Renal cortex interstitium (tissue), 11 donors: ENCODE measurements at regions not wholly inside any gene's neighbourhood (a gene's known extent, or its start where the extent isn't known, plus 50 kb on each side); places are given as distances from the start of the nearest gene placed in this dataset.

ENCODE experiments used
- DNase-seq, 11 donors: peaks; one replicate each; pipeline ENCODE4 v3.0.0-alpha.2; 2013; ENCODE audit warnings: low read depth in 9 of 11, low spot score in 4 of 11; ENCODE audit errors: extremely low read depth in 1 of 11

DNA sequence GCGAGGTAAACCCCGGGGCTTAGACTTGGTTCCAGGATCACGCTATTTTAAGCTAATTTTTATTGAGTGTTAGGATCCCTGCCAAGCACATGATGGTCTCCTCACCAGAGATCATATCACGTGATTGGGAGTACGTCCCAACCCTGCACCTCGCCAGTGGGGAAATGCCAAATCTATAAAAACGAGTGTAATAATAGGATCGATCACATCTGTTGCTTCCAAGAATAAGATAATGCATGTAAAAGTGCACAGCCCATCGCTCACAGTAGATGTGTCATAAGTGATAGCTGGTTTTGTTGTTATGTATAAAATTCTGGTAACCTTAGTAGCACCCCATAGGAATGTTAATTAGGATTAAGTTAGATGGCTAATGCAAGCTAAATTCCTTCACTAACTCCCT, 581.0 kb upstream of the TMEM132C start:
- DNase-seq: no peak

DNA sequence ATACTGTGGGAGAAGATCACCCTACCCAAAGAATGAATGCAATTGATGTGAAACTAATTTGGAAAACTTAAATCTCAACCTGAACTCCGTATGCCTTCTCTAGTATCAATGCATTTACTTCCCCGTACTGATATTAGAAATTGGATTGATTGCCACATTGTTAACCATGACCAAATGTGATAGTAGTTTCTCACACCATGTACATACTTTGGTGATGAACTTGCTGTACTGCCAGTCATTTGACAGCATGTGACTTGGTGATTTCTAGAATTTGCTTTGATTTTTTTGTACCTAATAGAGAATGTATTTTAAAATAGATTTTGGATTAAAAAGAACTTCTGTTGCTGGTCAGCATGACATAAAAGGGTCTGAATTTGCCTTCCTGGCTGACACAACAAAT, 579.8 kb upstream of the TMEM132C start:
- no peak for DNase-seq

- DNase-seq: no peak
Measured at GRCh38 chr12:127688906-127689428, 578.0 kb upstream of the TMEM132C start.

GRCh38 chr12:127690161-127690560, 576.8 kb upstream of the TMEM132C start:
- no peak for DNase-seq

GRCh38 chr12:127696963-127697362, 570.0 kb upstream of the TMEM132C start:
- DNase-seq: no peak

DNA sequence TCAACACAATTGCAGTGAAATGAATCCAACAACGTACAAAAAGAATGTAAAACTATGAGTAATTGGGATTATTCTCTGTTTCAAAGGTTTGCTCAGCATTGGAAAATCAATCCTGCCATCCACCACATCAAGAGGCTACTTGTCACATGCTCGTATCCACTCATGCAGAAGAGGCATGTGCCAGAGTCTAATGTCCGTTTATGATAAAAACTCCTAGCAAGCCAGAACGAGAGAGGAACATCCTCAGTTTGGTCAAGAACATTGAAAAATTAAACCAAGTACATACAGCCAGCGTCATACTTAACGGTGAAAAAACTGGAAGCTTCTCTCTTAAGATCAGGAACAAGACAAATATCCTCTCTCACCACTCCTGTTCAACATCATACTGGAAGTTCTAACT, 563.9 kb upstream of the TMEM132C start:
- DNase-seq: no peak

- no peak for DNase-seq
Measured at GRCh38 chr12:127711108-127711507, 555.9 kb upstream of the TMEM132C start.

GRCh38 chr12:127712561-127712960, 554.4 kb upstream of the TMEM132C start:
- DNase-seq: no peak

- no peak for DNase-seq
Measured at GRCh38 chr12:127716166-127716565, 550.8 kb upstream of the TMEM132C start.

- DNase-seq: no peak
Measured at GRCh38 chr12:127717278-127717677, 549.7 kb upstream of the TMEM132C start.

- no peak for DNase-seq
Measured at GRCh38 chr12:127720334-127720733, 546.6 kb upstream of the TMEM132C start.

- DNase-seq: no peak
Measured at GRCh38 chr12:127722611-127723010, 544.4 kb upstream of the TMEM132C start.

DNA sequence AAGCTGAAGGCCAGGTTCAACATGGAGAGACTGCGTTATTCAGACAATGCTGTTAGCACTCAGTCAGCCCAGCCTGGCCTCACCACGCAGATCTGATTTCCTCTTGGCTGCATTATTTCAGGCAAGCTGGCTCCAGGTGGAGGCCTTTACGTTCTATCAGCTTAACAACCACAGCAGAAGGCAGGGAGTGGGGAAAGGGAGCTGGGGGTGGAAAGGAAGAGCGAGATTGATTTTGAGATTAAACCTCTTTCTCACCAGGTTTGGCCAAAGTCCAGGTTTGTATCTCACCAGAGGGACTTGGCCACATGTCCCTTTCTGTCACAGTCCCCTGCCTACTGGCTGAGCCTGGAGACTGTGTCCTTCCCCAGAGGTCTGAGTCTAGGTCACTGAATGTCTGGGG, 543.7 kb upstream of the TMEM132C start:
- DNase-seq: no peak

GRCh38 chr12:127726671-127727315, 540.2 kb upstream of the TMEM132C start:
- DNase-seq: no peak

DNA sequence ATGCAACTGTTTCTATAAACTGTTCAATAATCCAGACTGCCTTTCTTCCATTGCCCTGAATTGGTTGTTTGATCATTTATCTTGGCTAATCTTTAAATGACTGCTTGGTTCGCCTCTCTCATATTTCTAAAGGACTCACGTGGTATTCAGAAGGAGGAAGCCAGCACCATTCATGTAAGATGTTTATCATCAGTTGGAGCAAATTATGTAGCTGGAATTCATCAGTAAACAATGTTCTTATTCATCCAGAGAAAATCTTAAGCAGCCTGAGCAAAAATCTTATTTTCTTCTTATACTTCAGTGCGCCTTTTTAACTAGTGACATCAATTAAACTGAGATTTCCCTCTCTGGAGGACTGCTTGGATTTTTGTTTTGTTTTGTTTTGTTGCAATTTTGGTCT, 538.7 kb upstream of the TMEM132C start:
- DNase-seq: no peak

DNA sequence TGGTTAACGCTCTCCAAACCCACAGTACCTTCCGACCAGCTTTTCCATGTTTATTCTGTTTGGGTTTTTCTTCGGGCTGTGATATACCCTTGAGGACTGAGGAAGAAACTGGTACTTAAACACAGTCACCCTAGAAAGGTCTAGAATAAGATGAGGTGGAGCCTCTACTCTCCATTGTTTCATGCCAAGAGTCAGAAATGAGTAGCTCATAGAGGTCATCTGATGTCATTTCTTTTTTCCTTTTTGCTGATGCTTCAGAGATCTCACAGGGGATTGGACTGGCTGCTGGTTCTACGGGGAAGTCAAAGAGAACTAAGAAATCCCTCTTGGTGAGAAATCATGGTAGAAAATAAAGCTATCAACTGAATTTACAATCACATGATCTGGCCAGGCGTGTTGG, 538.2 kb upstream of the TMEM132C start:
- no peak for DNase-seq

DNA sequence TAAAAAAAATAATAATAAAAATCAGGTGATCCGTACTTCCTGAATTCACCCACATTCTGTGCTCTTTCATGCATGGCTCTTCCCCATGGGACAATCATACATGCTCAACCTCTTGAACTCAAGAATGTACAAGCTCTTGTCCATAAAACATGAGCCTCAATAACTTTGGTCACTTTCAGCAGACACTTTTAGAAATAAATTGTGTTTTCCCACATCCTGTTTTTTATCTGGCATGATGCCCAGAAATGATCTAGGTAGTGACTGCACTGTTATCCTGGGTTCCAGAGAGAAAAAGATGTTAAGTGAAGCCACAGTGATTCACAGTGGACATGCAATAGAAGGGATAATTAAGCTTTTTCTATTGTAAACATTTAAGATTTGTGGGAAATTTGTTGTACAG, 537.6 kb upstream of the TMEM132C start:
- no peak for DNase-seq

DNA sequence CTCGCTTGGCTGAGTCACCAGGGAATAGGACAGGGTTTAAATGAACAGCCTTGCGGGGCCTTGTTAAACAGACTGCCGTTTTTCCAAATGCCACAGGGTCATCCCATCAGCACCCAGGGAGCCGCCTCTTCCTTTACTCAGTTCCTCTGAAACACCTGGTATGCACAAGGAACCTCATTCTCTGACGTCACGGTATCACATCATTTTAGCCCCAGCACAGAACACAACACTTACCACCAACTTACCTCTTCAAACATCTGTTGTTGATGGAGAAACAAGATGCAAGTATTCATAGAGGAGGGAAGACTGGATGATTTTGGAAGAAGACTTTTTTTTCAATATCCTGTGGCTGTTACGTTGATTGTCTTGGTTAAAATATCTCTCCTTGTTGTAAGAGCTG, 535.3 kb upstream of the TMEM132C start:
- no peak for DNase-seq

DNA sequence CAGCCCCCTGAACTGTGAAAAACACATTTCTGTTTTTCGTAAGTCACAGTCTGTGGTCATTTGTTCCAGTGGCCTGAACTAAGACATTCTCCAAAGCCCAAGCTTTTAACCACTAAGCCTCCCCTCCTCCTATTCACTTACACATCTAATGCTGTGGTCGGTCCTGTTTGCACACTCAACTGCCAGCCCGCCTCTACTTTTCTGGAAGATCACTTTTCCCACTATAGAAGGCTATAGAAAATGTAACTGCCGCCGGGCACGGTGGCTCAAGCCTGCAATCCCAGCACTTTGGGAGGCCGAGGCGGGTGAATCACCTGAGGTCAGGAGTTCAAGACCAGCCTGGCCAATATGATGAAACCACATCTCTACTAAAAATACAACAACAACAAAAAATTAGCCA, 524.7 kb upstream of the TMEM132C start:
- DNase-seq: no peak

DNA sequence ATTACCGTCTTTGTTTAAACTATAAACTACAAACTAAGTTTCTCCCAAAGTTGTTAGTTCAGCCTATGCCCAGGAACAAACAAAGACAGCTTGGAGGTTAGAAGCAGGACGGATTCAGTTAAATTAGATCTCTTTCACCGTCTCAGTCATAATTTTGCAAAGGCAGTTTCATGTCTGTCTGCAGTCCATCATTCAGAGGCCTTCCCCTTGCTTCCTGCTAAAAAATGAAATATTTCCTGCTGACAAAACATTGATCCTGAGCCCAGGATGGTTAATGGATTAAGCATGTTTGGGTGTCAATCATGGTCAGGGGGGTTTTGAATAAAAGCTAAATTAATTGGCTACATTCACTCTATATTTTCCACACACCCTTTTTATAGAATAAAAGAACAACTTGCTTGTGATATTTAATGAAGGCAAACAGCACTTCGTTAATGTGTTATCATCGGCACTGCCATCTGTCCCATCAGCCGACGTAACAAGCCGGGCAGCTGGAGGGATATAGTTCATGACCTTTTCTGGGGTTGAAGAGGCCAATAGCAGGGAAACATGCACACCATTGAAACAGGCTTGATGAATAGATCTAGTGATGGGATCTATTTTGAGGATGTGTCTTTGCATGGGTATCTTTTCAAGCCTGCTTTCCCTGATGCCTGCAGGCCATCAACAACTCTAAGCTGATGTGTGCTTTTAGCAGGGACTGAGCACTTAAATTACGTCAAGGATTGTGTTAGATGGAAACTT, 521.3 kb upstream of the TMEM132C start:
- no peak for DNase-seq

DNA sequence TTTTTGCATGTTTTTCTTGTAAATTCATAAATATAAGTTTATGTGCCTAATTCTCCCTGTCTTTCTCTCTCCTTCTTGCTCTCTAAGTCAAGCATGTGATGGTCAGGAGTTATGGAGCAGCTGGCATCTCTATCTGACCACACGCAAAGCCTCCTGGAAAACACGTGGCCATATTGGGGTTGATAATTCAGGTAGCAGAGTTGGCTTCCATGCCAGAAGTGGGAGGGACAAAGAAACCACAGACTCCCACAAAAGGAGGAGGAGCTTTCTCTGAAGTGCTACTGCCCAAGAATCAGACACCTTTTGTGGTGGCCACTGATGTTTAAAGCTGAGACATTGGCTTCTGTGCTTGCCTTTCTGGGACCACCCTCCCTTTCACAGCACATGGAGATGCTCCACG, 517.6 kb upstream of the TMEM132C start:
- DNase-seq: no peak
